Stomach (tissue), 8 donors: ENCODE measurements at regions not wholly inside any gene's neighbourhood (a gene's known extent, or its start where the extent isn't known, plus 50 kb on each side); places are given as distances from the start of the nearest gene placed in this dataset.
A peak's percentile ranks its signal among the peaks of the same experiment; 100 is the strongest.
"Not testable (repeated sequence)": the region's sequence is repeated elsewhere in the genome, so short reads cannot be mapped to it uniquely, and the experiment has no call there.

ENCODE experiments used
- DNase-seq, 2 donors: peaks; one replicate each; pipeline versions ENCODE4 v3.0.0 to v3.0.0-alpha.2; 2013 to 2019
- H3K27ac ChIP-seq, 5 donors: fragments of 200-600 bp in 4 of 5; sonication (generic) in 4 of 5; one replicate each; pipeline ENCODE4 v1.5.1; 2013 to 2019; ENCODE audit warnings: mild to moderate bottlenecking in 1 of 5, moderate library complexity in 1 of 5
- H3K27me3 ChIP-seq, 3 donors: fragments of 200-600 bp; sonication (generic); one replicate each; pipeline ENCODE4 v1.5.1; 2017 to 2019; ENCODE audit warnings: mixed run types in 1 of 3
- H3K36me3 ChIP-seq, 4 donors: fragments of 200-600 bp; sonication (generic); 1 replicate in 3 of 4; 2 replicates in 1 of 4; pipeline ENCODE4 v1.5.1; 2016 to 2019
- H3K4me1 ChIP-seq, 4 donors: fragments of 200-600 bp; sonication (generic); one replicate each; pipeline ENCODE4 v1.5.1; 2016 to 2019
- H3K4me3 ChIP-seq, 4 donors: fragments of 200-600 bp; sonication (generic) in 3 of 4; one replicate each; pipeline ENCODE4 v1.5.1; 2016 to 2019; ENCODE audit warnings: mild to moderate bottlenecking in 1 of 4
- H3K9me3 ChIP-seq, 4 donors: fragments of 200-600 bp; sonication (generic); one replicate each; pipeline ENCODE4 v1.5.1; 2016 to 2019
- WGBS, 5 donors: extraction: QIAGEN DNeasy Blood & Tissue Kit in 3 of 5; methylation state at CpG; one replicate each; pipeline versions ENCODE4 v1.1.5 to v1.1.7; 2013 to 2018; 5-methylcytosine and 5-hydroxymethylcytosine counted together
- intact Hi-C: fragments of 100-400 bp; cut with DNase I; formaldehyde crosslinking; loops from one replicate; pipeline ENCODE4 v1.15.1; 2023; ENCODE audit warnings: low total_unique reads
- donor health status: healthy with polysubstance abuse.
- donor health status: Bipolar disorder and iron deficiency.
- donor health status: healthy.

DNA sequence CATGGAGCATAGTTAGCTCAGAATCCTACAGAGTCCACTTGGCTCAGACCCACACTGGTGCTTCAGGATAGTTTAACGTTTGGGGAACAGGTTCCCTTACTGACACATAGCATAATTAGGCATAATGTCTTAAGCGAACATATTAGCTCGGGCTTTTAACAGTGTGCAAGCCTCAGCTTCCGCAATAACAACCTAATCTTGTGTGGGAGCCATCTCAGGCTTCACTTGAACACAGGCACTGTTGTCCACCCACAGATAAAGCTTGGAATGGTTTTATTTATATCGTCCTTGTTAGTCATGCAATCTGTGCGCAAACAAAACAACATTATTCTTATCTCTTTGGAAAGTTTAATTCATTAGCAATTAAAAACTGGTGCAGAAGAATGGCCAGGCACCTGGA, 293.5 kb upstream of the NOTCH2NLA start:
- H3K36me3 ChIP-seq, H3K4me3 ChIP-seq, H3K4me1 ChIP-seq, H3K9me3 ChIP-seq, H3K27ac ChIP-seq, H3K27me3 ChIP-seq, DNase-seq, intact Hi-C loops: not testable (repeated sequence)
- WGBS, 5 donors: no CpG with 5 or more reads among the region's 6 CpGs

- H3K4me3 ChIP-seq, H3K9me3 ChIP-seq, intact Hi-C loops, H3K27ac ChIP-seq, H3K4me1 ChIP-seq, DNase-seq, H3K36me3 ChIP-seq, H3K27me3 ChIP-seq: not testable (repeated sequence)
- WGBS, 5 donors: no CpG with 5 or more reads among the region's 2 CpGs
Measured at GRCh38 chr1:146521804-146522203, 293.0 kb upstream of the NOTCH2NLA start.

GRCh38 chr1:146513754-146514153, 284.9 kb upstream of the NOTCH2NLA start:
- H3K4me3 ChIP-seq, DNase-seq, H3K27ac ChIP-seq, H3K4me1 ChIP-seq, H3K9me3 ChIP-seq, H3K36me3 ChIP-seq, H3K27me3 ChIP-seq, intact Hi-C loops: not testable (repeated sequence)
- no CpG with 5 or more reads among the region's 4 CpGs for WGBS, 5 donors

DNA sequence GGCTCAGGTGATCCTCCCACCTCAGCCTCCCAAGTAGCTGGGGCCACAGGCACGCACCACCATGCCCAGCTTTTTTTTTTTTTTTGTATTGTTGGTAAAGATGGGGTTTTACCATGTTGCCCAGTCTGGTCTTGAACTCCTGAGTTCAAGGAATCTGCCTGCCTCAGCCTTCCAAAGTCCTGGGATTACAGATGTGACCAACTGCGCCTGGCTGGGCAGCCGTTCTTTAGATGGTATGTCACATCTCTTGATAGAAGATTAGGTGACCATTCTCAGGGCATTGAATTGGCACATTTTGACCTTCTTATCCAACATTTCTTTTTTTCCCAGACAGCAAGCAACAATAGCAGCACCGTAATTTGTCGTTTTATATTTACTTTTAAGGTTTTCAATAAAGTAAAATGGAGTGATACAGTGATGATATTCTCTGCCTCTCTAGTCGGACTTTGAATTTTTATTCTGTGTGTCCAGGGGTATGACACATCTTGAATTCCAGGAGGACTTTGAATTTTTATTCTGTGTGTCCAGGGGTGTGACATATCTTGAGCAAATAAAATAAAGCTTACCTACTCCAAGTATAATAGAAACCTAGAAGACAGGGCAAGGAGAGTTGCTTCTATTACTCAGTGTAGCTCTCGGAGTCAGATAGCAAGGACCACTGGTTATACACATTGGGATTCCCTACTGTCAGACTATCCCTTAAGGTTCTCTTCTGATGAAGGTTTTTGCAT, 282.4 kb upstream of the NOTCH2NLA start:
- DNase-seq, H3K4me3 ChIP-seq, intact Hi-C loops, H3K4me1 ChIP-seq, H3K27ac ChIP-seq, H3K9me3 ChIP-seq, H3K27me3 ChIP-seq, H3K36me3 ChIP-seq: not testable (repeated sequence)
- WGBS, 5 donors: 84 to 98% (median 91%) methylated on average over 2 of the region's 7 CpGs; no CpG with 5 or more reads in 2 of the 5 donors

DNA sequence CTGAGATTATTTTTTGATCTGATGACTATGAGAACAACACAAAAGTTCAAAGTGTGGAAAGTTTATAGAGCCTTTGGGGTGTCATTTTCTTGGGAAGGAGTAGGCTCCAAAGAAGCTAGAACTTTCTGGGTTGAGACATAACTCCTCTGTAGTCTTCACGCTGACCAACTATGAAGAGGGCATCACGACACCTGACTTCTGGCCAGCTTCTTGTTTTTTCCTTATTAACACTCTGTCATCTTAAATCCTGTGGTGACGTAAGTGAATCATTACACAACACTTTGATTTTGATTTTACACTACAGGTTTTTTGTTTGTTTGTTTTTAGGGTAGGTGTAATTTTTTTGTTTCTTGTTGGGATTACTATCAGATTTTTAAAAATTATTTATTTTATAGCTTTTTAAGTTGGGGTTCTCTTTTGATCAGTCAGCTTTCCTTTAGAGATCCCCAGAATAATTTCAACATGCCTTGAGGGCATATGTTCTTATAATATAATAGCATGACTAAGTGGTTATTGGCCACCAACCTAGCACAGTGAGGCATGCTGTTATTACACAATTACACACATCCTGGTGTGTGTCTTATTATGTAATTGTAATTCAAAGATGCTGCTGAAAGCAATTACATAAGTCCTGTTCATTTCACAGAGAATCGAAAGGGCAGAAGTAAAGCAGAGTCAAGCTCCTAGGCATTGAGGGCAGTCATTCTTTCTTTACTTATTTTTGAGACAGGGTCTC, 281.6 kb upstream of the NOTCH2NLA start:
- H3K9me3 ChIP-seq, H3K27me3 ChIP-seq, DNase-seq, H3K4me3 ChIP-seq, intact Hi-C loops, H3K4me1 ChIP-seq, H3K36me3 ChIP-seq, H3K27ac ChIP-seq: not testable (repeated sequence)
- no CpG with 5 or more reads among the region's 4 CpGs for WGBS, 5 donors

- H3K4me3 ChIP-seq, H3K36me3 ChIP-seq, H3K27ac ChIP-seq, H3K4me1 ChIP-seq, intact Hi-C loops, H3K27me3 ChIP-seq, DNase-seq, H3K9me3 ChIP-seq: not testable (repeated sequence)
- 74 to 100% (median 83%) methylated on average over 1 to 4 of the region's 4 CpGs for WGBS, 5 donors
Measured at GRCh38 chr1:146504121-146504520, 275.3 kb upstream of the NOTCH2NLA start.

DNA sequence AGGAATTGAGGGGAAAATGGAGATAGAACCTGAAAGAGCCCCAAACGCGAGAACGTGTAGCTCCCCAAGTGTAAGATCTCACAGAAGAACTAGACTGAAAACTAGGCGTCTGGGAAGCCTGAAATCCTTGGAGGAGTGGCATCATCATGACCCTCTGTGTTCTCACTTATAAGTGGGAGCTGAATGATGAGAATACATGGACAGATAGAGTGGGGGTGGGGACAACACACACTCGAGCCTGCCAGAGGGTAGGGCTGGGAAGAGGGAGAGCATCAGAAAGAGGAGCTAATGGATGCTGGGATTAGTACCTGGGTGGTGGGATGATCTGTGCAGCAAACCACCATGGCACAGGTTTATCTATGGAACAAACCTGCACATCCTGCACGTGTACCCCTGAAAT, 258.7 kb upstream of the NOTCH2NLA start:
- H3K36me3 ChIP-seq, intact Hi-C loops, H3K4me1 ChIP-seq, H3K9me3 ChIP-seq, H3K4me3 ChIP-seq, DNase-seq, H3K27ac ChIP-seq, H3K27me3 ChIP-seq: not testable (repeated sequence)
- no CpG with 5 or more reads among the region's 6 CpGs for WGBS, 5 donors

- H3K36me3 ChIP-seq, DNase-seq, H3K27me3 ChIP-seq, H3K9me3 ChIP-seq, H3K4me1 ChIP-seq, intact Hi-C loops: not testable (repeated sequence)
- Histone ChIP-seq H3K27ac (peak overlapping the region in 3 of 5 donors; percentile 5 to 76 (median 70)), H3K4me3 (peak overlapping the region; percentile 26 to 38 (median 34))
- WGBS, 5 donors: 0 to 10% (median 9%) methylated on average over 2 to 6 of the region's 24 CpGs; no CpG with 5 or more reads in 2 of the 5 donors
Measured at GRCh38 chr1:146487155-146487554, 258.3 kb upstream of the NOTCH2NLA start.

DNA sequence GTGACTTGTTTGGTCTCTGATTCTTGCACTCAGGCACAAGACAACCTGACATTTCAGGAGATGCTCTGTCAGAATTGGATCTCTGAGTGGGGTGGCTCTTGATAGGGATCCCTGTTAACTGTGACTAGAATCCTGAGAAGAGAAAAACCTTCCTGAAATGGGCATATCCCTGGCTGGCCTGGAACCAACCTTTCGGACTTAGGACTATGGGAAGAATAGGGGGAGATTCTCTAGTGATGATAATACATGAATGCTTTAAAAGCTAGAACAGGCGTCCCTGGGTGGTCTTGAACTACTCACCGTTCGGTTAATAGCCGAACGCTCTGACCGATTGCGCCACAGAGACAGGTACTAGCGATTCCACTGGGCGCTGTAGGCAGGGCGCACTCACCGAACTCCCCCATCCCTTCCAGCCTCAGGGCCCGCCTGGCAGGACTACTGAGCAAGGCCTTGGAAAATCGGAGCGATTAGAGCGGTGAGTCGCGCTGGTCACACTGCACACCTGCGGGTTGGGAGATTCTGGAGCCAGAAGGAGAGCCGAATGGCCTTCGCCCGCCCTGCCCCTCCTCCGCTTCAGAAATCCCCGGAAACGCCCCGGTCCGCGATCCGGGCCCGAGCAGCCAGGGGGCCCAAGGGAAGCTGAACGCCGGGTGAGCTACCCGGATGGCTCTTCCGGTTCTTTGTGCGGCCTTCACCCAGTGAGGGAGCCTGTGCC, 257.6 kb upstream of the NOTCH2NLA start:
- Histone ChIP-seq H3K4me3 (peak overlapping the region; percentile 26 to 38 (median 34)), H3K27ac (peak overlapping the region in 4 of 5 donors; percentile 5 to 76 (median 46))
- H3K27me3 ChIP-seq, H3K36me3 ChIP-seq, H3K9me3 ChIP-seq, H3K4me1 ChIP-seq, intact Hi-C loops: not testable (repeated sequence)
- DNase-seq: peak in 1 of 2 donors; percentile 71
- WGBS, 5 donors: 0 to 18% (median 5%) methylated on average over 8 to 29 of the region's 35 CpGs; no CpG with 5 or more reads in 1 of the 5 donors

DNA sequence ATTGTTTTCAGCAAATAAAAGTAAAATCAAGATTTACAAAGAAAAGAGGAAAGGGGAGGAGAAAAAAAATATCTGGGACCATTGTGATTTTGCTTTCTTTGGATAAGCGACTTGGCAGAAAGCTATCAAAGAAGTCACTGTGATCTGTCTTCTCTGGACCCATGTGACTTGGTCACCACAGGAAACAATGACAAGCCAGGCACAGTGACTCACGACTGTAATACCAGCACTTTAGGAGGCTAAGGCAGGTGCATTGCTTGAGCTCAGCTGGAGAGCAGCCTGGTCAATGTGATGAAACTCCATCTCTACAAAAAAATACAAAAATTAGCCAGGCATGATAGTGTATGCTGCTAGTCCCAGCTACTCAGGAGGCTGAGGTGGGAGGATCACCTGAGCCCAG, 255.4 kb upstream of the NOTCH2NLA start:
- H3K36me3 ChIP-seq, intact Hi-C loops, H3K9me3 ChIP-seq, H3K27me3 ChIP-seq, H3K4me3 ChIP-seq, H3K27ac ChIP-seq, DNase-seq, H3K4me1 ChIP-seq: not testable (repeated sequence)
- 50 to 86% (median 77%) methylated on average over 1 of the region's 2 CpGs for WGBS, 5 donors

DNA sequence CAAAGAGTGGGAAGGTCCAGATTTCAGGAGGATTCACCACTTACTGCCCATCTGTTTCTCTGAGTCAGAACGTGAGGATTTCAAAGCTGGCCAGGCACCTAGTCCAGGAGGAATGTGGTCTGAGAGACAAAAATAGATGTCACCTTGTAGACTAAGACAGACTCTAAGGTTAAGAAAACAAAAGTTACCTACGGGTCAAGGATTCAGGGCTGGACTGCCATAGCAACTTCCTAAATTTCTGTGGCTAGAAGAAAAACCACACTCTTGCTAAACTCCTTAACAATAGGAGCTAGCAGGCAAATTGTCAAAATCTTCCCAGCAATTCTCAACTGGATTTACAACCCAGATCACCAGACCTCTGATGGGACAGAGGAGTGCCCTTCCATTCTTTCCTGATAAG, 250.4 kb upstream of the NOTCH2NLA start:
- H3K9me3 ChIP-seq, H3K27ac ChIP-seq, H3K4me1 ChIP-seq, H3K36me3 ChIP-seq, H3K4me3 ChIP-seq, intact Hi-C loops, H3K27me3 ChIP-seq, DNase-seq: not testable (repeated sequence)
- WGBS, 5 donors: 57 to 86% (median 72%) methylated on average over 1 to 2 of the region's 2 CpGs
